Endodermal cell (in vitro differentiated cells): ENCODE measurements at regions not wholly inside any gene's neighbourhood (a gene's known extent, or its start where the extent isn't known, plus 50 kb on each side); places are given as distances from the start of the nearest gene placed in this dataset.
A peak's percentile ranks its signal among the peaks of the same experiment; 100 is the strongest.

Experiments used
- DNase-seq: peaks from one replicate; pipeline ENCODE4 v3.0.0-alpha.2; 2017
- H3K27ac ChIP-seq: 2 replicates; pipeline ENCODE4 v1.5.1; 2013; ENCODE audit warnings: mild to moderate bottlenecking, low read depth, low read length, moderate library complexity
- H3K27me3 ChIP-seq: 2 replicates; pipeline ENCODE4 v1.6.1; 2013; ENCODE audit warnings: mild to moderate bottlenecking, low read length, moderate library complexity; ENCODE audit not compliant: insufficient read depth, control insufficient read depth, poor library complexity, severe bottlenecking
- H3K36me3 ChIP-seq: 2 replicates; pipeline ENCODE4 v1.7.0; 2013; ENCODE audit warnings: mild to moderate bottlenecking, low read length, moderate library complexity; ENCODE audit not compliant: control insufficient read depth, insufficient read depth
- H3K4me1 ChIP-seq: one replicate; pipeline ENCODE4 v1.7.0; 2013; ENCODE audit warnings: low read length; ENCODE audit not compliant: control insufficient read depth, insufficient read depth
- H3K4me3 ChIP-seq: 2 replicates; pipeline ENCODE4 v1.5.1; 2013; ENCODE audit warnings: mild to moderate bottlenecking, low read length, moderate library complexity
- H3K9ac ChIP-seq: 2 replicates; pipeline ENCODE4 v1.6.1; 2013; ENCODE audit warnings: mild to moderate bottlenecking, low read length, moderate library complexity; ENCODE audit not compliant: poor library complexity, severe bottlenecking; ENCODE audit errors: extremely low read depth
- H3K9me3 ChIP-seq: 2 replicates; pipeline ENCODE4 v1.6.1; 2013; ENCODE audit warnings: mild to moderate bottlenecking, low read length, moderate library complexity; ENCODE audit not compliant: control insufficient read depth
- H3K27ac Mint-ChIP-seq: 2 replicates; pipeline ENCODE4 v1.8.0; 2020; ENCODE audit warnings: mixed read lengths
- H3K27me3 Mint-ChIP-seq: 2 replicates; pipeline ENCODE4 v1.8.0; 2021; ENCODE audit warnings: mild to moderate bottlenecking, mixed read lengths; ENCODE audit not compliant: insufficient read depth
- H3K36me3 Mint-ChIP-seq: 2 replicates; pipeline ENCODE4 v1.8.0; 2020; ENCODE audit warnings: low read depth, mixed read lengths
- H3K4me1 Mint-ChIP-seq: 2 replicates; pipeline ENCODE4 v1.8.0; 2020; ENCODE audit warnings: mixed read lengths
- H3K4me3 Mint-ChIP-seq: 2 replicates; pipeline ENCODE4 v1.8.0; 2020; ENCODE audit warnings: mild to moderate bottlenecking, moderate library complexity, mixed read lengths
- H3K9me3 Mint-ChIP-seq: 2 replicates; pipeline ENCODE4 v1.8.0; 2020; ENCODE audit warnings: mild to moderate bottlenecking, mixed read lengths
- CTCF ChIP-seq: fragments of 200-600 bp; sonication (generic); conservative IDR thresholded peaks from 2 replicates; pipeline ENCODE4 v1.5.0; 2021; ENCODE audit warnings: antibody characterized with exemption, mild to moderate bottlenecking
- WGBS, 2 experiments: methylation state at CpG; one replicate each; pipeline versions ENCODE4 v1.1.5 to v1.1.7; 2013; ENCODE audit warnings: missing lambda C conversion rate in 2 of 2, mixed read lengths in 1 of 2; ENCODE audit not compliant: insufficient coverage in 1 of 2, insufficient read length in 1 of 2; 5-methylcytosine and 5-hydroxymethylcytosine counted together

GRCh38 chr13:54975676-54976075 is 1947.1 kb downstream of the OLFM4 start:
- Mint-ChIP-seq H3K27me3 (no peaks in the 10 kb centered on the region), H3K27ac (peak overlapping the region; percentile 81)
- no peak for TF ChIP-seq CTCF

GRCh38 chr13:54980651-54981050 is 1952.0 kb downstream of the OLFM4 start:
- H3K9me3 ChIP-seq: no peaks in the 10 kb centered on the region
- no peak overlapping the region for H3K4me3 ChIP-seq
- Mint-ChIP-seq H3K4me1 (peaks cover 30% of the 10 kb centered on the region), H3K27ac (no peak overlapping the region), H3K4me3 (no peak overlapping the region), H3K27me3 (no peaks in the 10 kb centered on the region), H3K36me3 (no peaks in the 10 kb centered on the region), H3K9me3 (no peaks in the 10 kb centered on the region)
- H3K27me3 ChIP-seq: peaks cover 6% of the 10 kb centered on the region
- no peak for DNase-seq
- H3K9ac ChIP-seq: no peak overlapping the region
- H3K36me3 ChIP-seq: no peaks in the 10 kb centered on the region
- no peak for TF ChIP-seq CTCF
- no peak overlapping the region for H3K27ac ChIP-seq
- H3K4me1 ChIP-seq: peaks cover 4% of the 10 kb centered on the region
- WGBS, 2 experiments: 100% methylated on average over 1 to 2 of the region's 3 CpGs

More at GRCh38 chr13:54975676-54976075, 1947.1 kb downstream of the OLFM4 start:
- H3K4me3 ChIP-seq: peak overlapping the region; percentile 44
- H3K9ac ChIP-seq: no peak overlapping the region
- peaks cover 3% of the 10 kb centered on the region for H3K36me3 Mint-ChIP-seq
- no peaks in the 10 kb centered on the region for H3K36me3 ChIP-seq
- H3K27ac ChIP-seq: no peak overlapping the region
- H3K4me1 ChIP-seq: peaks cover 7% of the 10 kb centered on the region
- no peak overlapping the region for H3K4me3 Mint-ChIP-seq
- H3K27me3 ChIP-seq: no peaks in the 10 kb centered on the region
- DNase-seq: peak; percentile 80
- no peaks in the 10 kb centered on the region for H3K9me3 Mint-ChIP-seq
- peaks cover 44% of the 10 kb centered on the region for H3K4me1 Mint-ChIP-seq
- H3K9me3 ChIP-seq: peaks cover 10% of the 10 kb centered on the region
- 25 to 54% methylated on average over 4 of the region's 4 CpGs for WGBS, 2 experiments

DNA sequence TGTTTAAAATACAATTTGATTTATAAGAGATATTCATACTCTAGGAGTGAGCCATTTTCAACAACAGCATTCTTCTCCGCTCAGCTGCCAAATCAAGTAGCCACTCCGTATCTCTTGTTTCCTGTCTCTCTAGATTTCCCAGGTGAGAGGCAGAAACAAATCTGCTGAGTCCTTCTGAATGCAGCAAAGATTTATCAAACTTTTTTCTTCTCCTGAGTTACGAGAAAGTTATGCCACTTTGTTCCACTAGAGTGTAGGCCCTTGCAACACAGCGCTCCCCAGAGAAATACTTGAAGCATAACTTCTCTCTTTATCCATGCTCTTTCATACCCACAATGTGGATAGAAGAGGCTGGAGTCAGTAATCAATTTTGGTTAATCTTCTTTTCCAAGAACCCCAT is 1960.8 kb downstream of the OLFM4 start:
- H3K27ac Mint-ChIP-seq: peak overlapping the region; percentile 30
- 77 to 97% methylated on average over 3 to 4 of the region's 4 CpGs for WGBS, 2 experiments
- Histone ChIP-seq H3K4me1 (peaks cover 7% of the 10 kb centered on the region), H3K36me3 (no peaks in the 10 kb centered on the region), H3K9me3 (peaks cover 24% of the 10 kb centered on the region), H3K4me3 (no peak overlapping the region), H3K9ac (no peak overlapping the region), H3K27me3 (no peaks in the 10 kb centered on the region), H3K27ac (no peak overlapping the region)
- peaks cover 10% of the 10 kb centered on the region for H3K36me3 Mint-ChIP-seq
- H3K4me3 Mint-ChIP-seq: no peak overlapping the region
- peaks cover 3% of the 10 kb centered on the region for H3K27me3 Mint-ChIP-seq
- H3K9me3 Mint-ChIP-seq: peaks cover 24% of the 10 kb centered on the region
- H3K4me1 Mint-ChIP-seq: peaks cover 24% of the 10 kb centered on the region
- peak; percentile 66 for TF ChIP-seq CTCF
- DNase-seq: no peak
